LNCaP clone FGC (cell line): ENCODE measurements at regions not wholly inside any gene's neighbourhood (a gene's known extent, or its start where the extent isn't known, plus 50 kb on each side); places are given as distances from the start of the nearest gene placed in this dataset.

Source experiments
- DNase-seq: peaks from one replicate; pipeline ENCODE4 v3.0.0-alpha.2; 2011; ENCODE audit warnings: low read depth
- H3K4me3 ChIP-seq: 2 replicates; pipeline ENCODE4 v1.5.1; 2011; ENCODE audit warnings: mild to moderate bottlenecking, low read depth, low read length, control low read depth
- TF ChIP-seq, protein P1 (sequence below): IDR thresholded peaks from 2 replicates; pipeline ENCODE4 v1.5.1; 2012; ENCODE audit warnings: mild to moderate bottlenecking; ENCODE audit not compliant: control insufficient read depth, insufficient read depth; ENCODE audit errors: extremely low read depth

DNA sequence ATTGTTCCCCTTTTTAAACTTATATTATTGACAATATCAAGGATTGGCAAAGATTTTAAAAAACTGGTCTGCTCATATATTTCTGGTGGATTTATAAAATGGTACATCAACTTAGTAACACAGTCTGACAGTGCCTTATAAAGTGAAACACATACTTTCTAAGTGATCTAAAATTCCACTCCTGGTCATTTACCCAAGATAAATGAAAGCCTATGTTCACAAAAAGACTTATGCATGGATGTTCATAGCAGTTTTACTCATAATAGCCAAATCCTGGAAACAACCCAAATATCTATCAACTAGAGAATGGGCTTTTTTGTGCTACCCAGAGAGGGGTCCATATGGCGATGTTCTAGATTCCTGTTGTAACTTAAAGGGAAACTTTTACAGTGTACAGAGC, 222.4 kb upstream of the FAM83B start:
- DNase-seq, result no peak
- TF ChIP-seq, protein P1, sequence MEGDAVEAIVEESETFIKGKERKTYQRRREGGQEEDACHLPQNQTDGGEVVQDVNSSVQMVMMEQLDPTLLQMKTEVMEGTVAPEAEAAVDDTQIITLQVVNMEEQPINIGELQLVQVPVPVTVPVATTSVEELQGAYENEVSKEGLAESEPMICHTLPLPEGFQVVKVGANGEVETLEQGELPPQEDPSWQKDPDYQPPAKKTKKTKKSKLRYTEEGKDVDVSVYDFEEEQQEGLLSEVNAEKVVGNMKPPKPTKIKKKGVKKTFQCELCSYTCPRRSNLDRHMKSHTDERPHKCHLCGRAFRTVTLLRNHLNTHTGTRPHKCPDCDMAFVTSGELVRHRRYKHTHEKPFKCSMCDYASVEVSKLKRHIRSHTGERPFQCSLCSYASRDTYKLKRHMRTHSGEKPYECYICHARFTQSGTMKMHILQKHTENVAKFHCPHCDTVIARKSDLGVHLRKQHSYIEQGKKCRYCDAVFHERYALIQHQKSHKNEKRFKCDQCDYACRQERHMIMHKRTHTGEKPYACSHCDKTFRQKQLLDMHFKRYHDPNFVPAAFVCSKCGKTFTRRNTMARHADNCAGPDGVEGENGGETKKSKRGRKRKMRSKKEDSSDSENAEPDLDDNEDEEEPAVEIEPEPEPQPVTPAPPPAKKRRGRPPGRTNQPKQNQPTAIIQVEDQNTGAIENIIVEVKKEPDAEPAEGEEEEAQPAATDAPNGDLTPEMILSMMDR, result no peak
- H3K4me3 ChIP-seq, result no peak overlapping the region

DNA sequence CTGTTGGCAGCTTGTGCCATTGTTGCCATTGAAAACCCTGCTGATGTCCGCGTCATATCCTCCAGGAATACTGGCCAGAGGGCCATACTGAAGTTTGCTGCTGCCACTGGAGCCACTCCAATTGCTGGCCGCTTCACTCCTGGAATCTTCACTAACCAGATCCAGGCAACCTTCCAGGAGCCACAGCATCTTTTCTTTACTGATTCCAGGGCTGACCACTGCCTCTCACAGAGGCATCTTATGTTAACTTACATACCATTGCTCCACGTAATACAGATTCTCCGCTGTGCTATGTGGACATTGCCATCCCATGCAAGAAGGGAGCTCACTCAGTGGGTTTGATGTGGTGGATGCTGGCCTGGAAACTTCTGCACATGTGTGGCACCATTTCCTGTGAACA, 221.8 kb upstream of the FAM83B start:
- DNase-seq, result no peak
- no peak overlapping the region for H3K4me3 ChIP-seq
- TF ChIP-seq, protein P1, result no peak

DNA sequence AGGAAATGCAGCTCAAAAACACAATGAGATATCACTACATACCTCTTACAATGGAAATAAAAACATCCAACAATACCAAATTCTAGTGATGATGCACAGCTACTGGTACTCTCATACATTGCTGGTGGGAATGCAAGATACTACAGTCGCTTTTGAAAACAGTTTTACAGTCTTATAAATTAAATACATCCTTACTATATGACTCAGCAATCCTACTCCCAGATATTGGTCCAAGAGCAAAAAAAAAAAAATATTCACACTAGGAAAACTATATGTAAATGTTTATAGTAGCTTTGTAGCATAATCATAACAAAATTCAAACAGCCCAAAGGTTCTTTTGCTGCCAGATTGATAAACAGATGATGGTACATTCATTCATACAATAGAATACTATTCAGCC, 217.4 kb upstream of the FAM83B start:
- TF ChIP-seq, protein P1, result no peak
- no peak overlapping the region for H3K4me3 ChIP-seq
- no peak for DNase-seq

DNA sequence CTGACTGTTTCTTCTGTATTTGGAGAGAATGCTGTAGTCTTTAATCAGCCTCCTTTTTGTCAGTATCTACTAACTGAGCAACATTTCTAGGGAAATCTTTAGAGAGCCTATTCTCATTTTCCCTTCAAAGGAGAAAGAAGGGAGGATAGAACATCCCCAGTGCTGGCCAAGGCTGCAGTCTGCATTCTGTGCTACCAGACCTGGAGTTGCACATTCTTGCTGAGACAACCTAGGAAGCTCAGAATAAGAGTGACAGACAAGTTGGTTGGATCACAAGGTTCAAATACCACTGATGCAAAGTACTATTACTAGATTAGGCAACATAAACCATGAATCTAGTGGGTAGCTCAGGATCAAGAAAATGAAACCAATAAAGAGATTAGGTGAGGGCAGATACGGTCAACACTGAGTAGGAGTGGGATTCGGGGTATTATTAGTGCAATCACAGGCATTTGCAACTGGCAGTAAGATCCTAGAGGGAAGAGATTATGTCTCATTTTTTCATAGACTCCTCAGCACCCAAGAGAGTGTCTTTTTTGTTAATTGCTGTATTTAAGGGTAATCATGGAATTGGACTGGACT, 213.5 kb upstream of the FAM83B start:
- no peak overlapping the region for H3K4me3 ChIP-seq
- TF ChIP-seq, protein P1, result no peak
- DNase-seq, result no peak

DNA sequence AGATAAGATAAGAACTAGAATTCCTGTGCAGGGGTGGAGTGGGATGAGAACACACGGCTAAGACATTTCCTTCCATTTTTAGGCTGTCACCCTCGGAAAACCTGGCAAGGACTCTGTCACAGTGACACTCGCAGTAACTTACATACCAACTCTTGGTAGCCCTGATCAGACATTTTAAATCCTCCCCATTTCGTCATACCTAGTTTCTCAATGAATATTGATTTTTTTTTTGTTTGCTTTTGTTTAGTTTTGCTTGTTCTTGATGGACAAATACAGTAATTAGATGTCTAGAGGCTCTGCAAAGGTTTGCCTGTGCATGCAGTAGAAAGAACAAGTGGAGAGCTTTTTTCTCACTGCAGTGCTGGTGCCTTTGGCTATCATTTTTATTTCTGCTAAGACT, 213.0 kb upstream of the FAM83B start:
- no peak overlapping the region for H3K4me3 ChIP-seq
- no peak for DNase-seq
- TF ChIP-seq, protein P1, result no peak

DNA sequence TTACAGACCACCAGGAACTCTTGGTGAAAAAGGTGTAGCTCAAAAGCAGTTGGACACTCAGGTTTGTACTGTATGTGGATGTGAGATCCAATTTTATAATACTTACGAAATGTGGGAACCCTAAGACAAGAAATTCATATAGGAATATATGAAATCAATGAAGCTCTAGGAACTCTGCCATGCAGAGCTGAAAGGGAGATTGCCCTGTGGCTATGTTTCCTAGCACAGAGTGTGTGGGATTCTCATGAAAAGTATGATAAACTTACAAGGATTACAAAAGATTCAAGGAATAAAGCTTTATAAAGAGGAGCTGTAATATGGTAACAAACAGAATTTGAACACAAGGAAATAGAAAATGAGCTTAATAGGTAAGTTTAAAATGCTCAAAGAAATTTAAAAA, 205.7 kb upstream of the FAM83B start:
- no peak for DNase-seq
- TF ChIP-seq, protein P1, result no peak
- H3K4me3 ChIP-seq, result no peak overlapping the region
